Mesothelial cell of epicardium (in vitro differentiated cells): ENCODE measurements at regions not wholly inside any gene's neighbourhood (a gene's known extent, or its start where the extent isn't known, plus 50 kb on each side); places are given as distances from the start of the nearest gene placed in this dataset.
A peak's percentile ranks its signal among the peaks of the same experiment; 100 is the strongest.

Source experiments
- DNase-seq, 2 experiments: peaks; one replicate each; pipeline ENCODE4 v3.0.0; 2021; ENCODE audit warnings: low spot score in 2 of 2; ENCODE audit not compliant: unreplicated experiment in 2 of 2
- H3K27ac Mint-ChIP-seq: 2 replicates; pipeline ENCODE4 v1.8.0; 2021; ENCODE audit warnings: mixed read lengths
- H3K27me3 Mint-ChIP-seq: 2 replicates; pipeline ENCODE4 v1.8.0; 2021; ENCODE audit warnings: low read depth, mixed read lengths
- H3K36me3 Mint-ChIP-seq: 2 replicates; pipeline ENCODE4 v1.8.0; 2021; ENCODE audit warnings: mixed read lengths
- H3K4me1 Mint-ChIP-seq: 2 replicates; pipeline ENCODE4 v1.8.0; 2021; ENCODE audit warnings: mixed read lengths
- H3K4me3 Mint-ChIP-seq: 2 replicates; pipeline ENCODE4 v1.8.0; 2021; ENCODE audit warnings: mild to moderate bottlenecking, moderate library complexity, mixed read lengths
- H3K9me3 Mint-ChIP-seq: 2 replicates; pipeline ENCODE4 v1.8.0; 2021; ENCODE audit warnings: mixed read lengths
- CTCF ChIP-seq: fragments of 200-600 bp; sonication (generic); IDR thresholded peaks from one replicate; pipeline ENCODE4 v1.5.0; 2021; ENCODE audit warnings: antibody characterized with exemption; ENCODE audit not compliant: unreplicated experiment

- H3K27ac Mint-ChIP-seq, result no peak overlapping the region
- TF ChIP-seq CTCF, result peak; percentile 9
- no peaks in the 10 kb centered on the region for H3K27me3 Mint-ChIP-seq
- H3K9me3 Mint-ChIP-seq, result no peaks in the 10 kb centered on the region
- no peak overlapping the region for H3K4me3 Mint-ChIP-seq
- no peak for DNase-seq
- H3K36me3 Mint-ChIP-seq, result no peaks in the 10 kb centered on the region
- H3K4me1 Mint-ChIP-seq, result no peaks in the 10 kb centered on the region
Measured at GRCh38 chr20:7505152-7505834, 435.0 kb downstream of the HAO1 start.

GRCh38 chr20:7505835-7506221 is 434.4 kb downstream of the HAO1 start:
- DNase-seq, result no peak
- H3K27me3 Mint-ChIP-seq, result no peaks in the 10 kb centered on the region
- no peak overlapping the region for H3K27ac Mint-ChIP-seq
- H3K4me3 Mint-ChIP-seq, result no peak overlapping the region
- H3K9me3 Mint-ChIP-seq, result no peaks in the 10 kb centered on the region
- no peaks in the 10 kb centered on the region for H3K36me3 Mint-ChIP-seq
- H3K4me1 Mint-ChIP-seq, result no peaks in the 10 kb centered on the region
- TF ChIP-seq CTCF, result peak; percentile 0

- H3K27me3 Mint-ChIP-seq, result peaks cover 16% of the 10 kb centered on the region
- no peaks in the 10 kb centered on the region for H3K36me3 Mint-ChIP-seq
- no peak overlapping the region for H3K27ac Mint-ChIP-seq
- no peak for DNase-seq
- peaks cover 8% of the 10 kb centered on the region for H3K4me1 Mint-ChIP-seq
- no peak for TF ChIP-seq CTCF
- no peaks in the 10 kb centered on the region for H3K9me3 Mint-ChIP-seq
- H3K4me3 Mint-ChIP-seq, result no peak overlapping the region
Measured at GRCh38 chr20:7516621-7517111, 423.6 kb downstream of the HAO1 start.

GRCh38 chr20:7520361-7520760 is 419.9 kb downstream of the HAO1 start:
- H3K27me3 Mint-ChIP-seq, result peaks cover 1% of the 10 kb centered on the region
- H3K9me3 Mint-ChIP-seq, result no peaks in the 10 kb centered on the region
- no peak for TF ChIP-seq CTCF
- no peak overlapping the region for H3K27ac Mint-ChIP-seq
- peaks cover 12% of the 10 kb centered on the region for H3K4me1 Mint-ChIP-seq
- DNase-seq, result no peak
- H3K4me3 Mint-ChIP-seq, result no peak overlapping the region
- no peaks in the 10 kb centered on the region for H3K36me3 Mint-ChIP-seq

- Mint-ChIP-seq H3K9me3 (peaks cover 11% of the 10 kb centered on the region), H3K36me3 (no peaks in the 10 kb centered on the region), H3K4me1 (peaks cover 4% of the 10 kb centered on the region), H3K27me3 (peaks cover 1% of the 10 kb centered on the region), H3K27ac (no peak overlapping the region), H3K4me3 (no peak overlapping the region)
- no peak for DNase-seq
- no peak for TF ChIP-seq CTCF
Measured at GRCh38 chr20:7523288-7523687, 417.0 kb downstream of the HAO1 start.
